ENCODE measurements at regions not wholly inside any gene's neighbourhood (a gene's known extent, or its start where the extent isn't known, plus 50 kb on each side); places are given as distances from the start of the nearest gene placed in this dataset.

- DNase-seq (ENCODE audit: low spot score) (no peak), ATAC-seq (no peak), FAIRE-seq (no peak)
- in situ Hi-C loops (cut with HindIII; ENCODE audit: extremely low pct_ligation_motif_present, low pct_unique_long_range_greater_than_20kb), result no loop called here
- no peak overlapping the region for H3K4me3 ChIP-seq (replicated peaks in 1 of 3; ENCODE audit: insufficient read depth in 1 of 3, low read depth in 2 of 3, low read length in 3 of 3)
- H3K27ac ChIP-seq (ENCODE audit: extremely low read length, insufficient read depth, low read length), result no peak overlapping the region
- CTCF ChIA-PET (ENCODE audit: low intra/inter-chr PET ratio, low total read pairs), result no interaction called here
- no TSS peak for BruUV-seq (replicated peaks)
- no peaks in the 10 kb centered on the region for H3K36me3 ChIP-seq (replicated peaks in 1 of 2; ENCODE audit: control insufficient read depth in 1 of 2, insufficient read depth in 2 of 2, low read length in 2 of 2)
- intact Hi-C loops (cut with micrococcal nuclease; ENCODE audit: unreplicated experiment), result no loop called here
- no peak overlapping the region for H3K4me2 ChIP-seq (ENCODE audit: low read depth, low read length)
- H3K4me1 ChIP-seq (ENCODE audit: insufficient read depth, low read length), result no peaks in the 10 kb centered on the region
- no peaks in the 10 kb centered on the region for H3K79me2 ChIP-seq (ENCODE audit: insufficient read depth, low read length)
- no peaks in the 10 kb centered on the region for H3K27me3 ChIP-seq (ENCODE audit: control insufficient read depth in 1 of 2, insufficient read depth in 2 of 2, low read length in 2 of 2)
- H3K9me3 ChIP-seq (ENCODE audit: low read length), result no peaks in the 10 kb centered on the region
- no peak overlapping the region for H3K9ac ChIP-seq (ENCODE audit: insufficient read depth, low read depth, low read length)
- no peak overlapping the region for H2AFZ ChIP-seq (ENCODE audit: low read length)
- WGBS (ENCODE audit: low lambda C conversion rate), result 31% methylated on average over 2 of the region's 2 CpGs
- H4K20me1 ChIP-seq (ENCODE audit: insufficient read depth, low read length), result no peaks in the 10 kb centered on the region
- TF ChIP-seq HIVEP1 (CRISPR knock-in tag; IDR thresholded peaks at IDR 0.05) (no peak), ZNF496 (CRISPR knock-in tag; IDR thresholded peaks at IDR 0.05; ENCODE audit: insufficient replicate concordance) (no peak), ZSCAN30 (CRISPR knock-in tag; IDR thresholded peaks at IDR 0.05) (no peak), RFXAP (CRISPR knock-in tag; IDR thresholded peaks at IDR 0.05; ENCODE audit: borderline replicate concordance) (no peak), STAG1 (CRISPR knock-in tag; IDR thresholded peaks at IDR 0.05) (no peak)
- TF ChIP-seq, protein P1, sequence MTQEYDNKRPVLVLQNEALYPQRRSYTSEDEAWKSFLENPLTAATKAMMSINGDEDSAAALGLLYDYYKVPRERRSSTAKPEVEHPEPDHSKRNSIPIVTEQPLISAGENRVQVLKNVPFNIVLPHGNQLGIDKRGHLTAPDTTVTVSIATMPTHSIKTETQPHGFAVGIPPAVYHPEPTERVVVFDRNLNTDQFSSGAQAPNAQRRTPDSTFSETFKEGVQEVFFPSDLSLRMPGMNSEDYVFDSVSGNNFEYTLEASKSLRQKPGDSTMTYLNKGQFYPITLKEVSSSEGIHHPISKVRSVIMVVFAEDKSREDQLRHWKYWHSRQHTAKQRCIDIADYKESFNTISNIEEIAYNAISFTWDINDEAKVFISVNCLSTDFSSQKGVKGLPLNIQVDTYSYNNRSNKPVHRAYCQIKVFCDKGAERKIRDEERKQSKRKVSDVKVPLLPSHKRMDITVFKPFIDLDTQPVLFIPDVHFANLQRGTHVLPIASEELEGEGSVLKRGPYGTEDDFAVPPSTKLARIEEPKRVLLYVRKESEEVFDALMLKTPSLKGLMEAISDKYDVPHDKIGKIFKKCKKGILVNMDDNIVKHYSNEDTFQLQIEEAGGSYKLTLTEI (CRISPR knock-in tag; conservative IDR thresholded peaks at IDR 0.05), result no peak
- POLR2A ChIA-PET, result no interaction called here
Observed at GRCh38 chr14:58977366-58977765, 211.1 kb upstream of the DAAM1 start.

- TF ChIP-seq JUNB (CRISPR knock-in tag; IDR thresholded peaks at IDR 0.05; ENCODE audit: borderline replicate concordance) (no peak), PAF1 (CRISPR knock-in tag; IDR thresholded peaks at IDR 0.05) (no peak)
- ATAC-seq, result no peak
- CTCF ChIA-PET (ENCODE audit: low intra/inter-chr PET ratio, low total read pairs), result no interaction called here
Observed at GRCh38 chr14:58978343-58978742, 210.1 kb upstream of the DAAM1 start.

More at GRCh38 chr14:58978343-58978742, 210.1 kb upstream of the DAAM1 start:
- no TSS peak for BruUV-seq (replicated peaks)
- Histone ChIP-seq H4K20me1 (ENCODE audit: insufficient read depth, low read length) (no peaks in the 10 kb centered on the region), H3K27me3 (ENCODE audit: control insufficient read depth in 1 of 2, insufficient read depth in 2 of 2, low read length in 2 of 2) (no peaks in the 10 kb centered on the region), H3K9ac (ENCODE audit: insufficient read depth, low read depth, low read length) (no peak overlapping the region), H3K4me1 (ENCODE audit: insufficient read depth, low read length) (no peaks in the 10 kb centered on the region), H3K27ac (ENCODE audit: extremely low read length, insufficient read depth, low read length) (no peak overlapping the region), H3K79me2 (ENCODE audit: insufficient read depth, low read length) (no peaks in the 10 kb centered on the region), H3K36me3 (replicated peaks in 1 of 2; ENCODE audit: control insufficient read depth in 1 of 2, insufficient read depth in 2 of 2, low read length in 2 of 2) (no peaks in the 10 kb centered on the region), H3K4me3 (replicated peaks in 1 of 3; ENCODE audit: insufficient read depth in 1 of 3, low read depth in 2 of 3, low read length in 3 of 3) (no peak overlapping the region), H3K4me2 (ENCODE audit: low read depth, low read length) (no peak overlapping the region), H3K9me3 (ENCODE audit: low read length) (no peaks in the 10 kb centered on the region), H2AFZ (ENCODE audit: low read length) (no peak overlapping the region)
- intact Hi-C loops (cut with micrococcal nuclease; ENCODE audit: unreplicated experiment), result no loop called here
- WGBS (ENCODE audit: low lambda C conversion rate), result 11% methylated on average over 4 of the region's 4 CpGs
- FAIRE-seq (no peak), DNase-seq (ENCODE audit: low spot score) (no peak)
- in situ Hi-C loops (cut with HindIII; ENCODE audit: extremely low pct_ligation_motif_present, low pct_unique_long_range_greater_than_20kb), result no loop called here
- POLR2A ChIA-PET, result no interaction called here

All from HepG2 (cell line).